Mesenchymal stem cell (in vitro differentiated cells and primary cell): ENCODE measurements at regions not wholly inside any gene's neighbourhood (a gene's known extent, or its start where the extent isn't known, plus 50 kb on each side); places are given as distances from the start of the nearest gene placed in this dataset.

Experiments
- DNase-seq: peaks from one replicate; pipeline ENCODE4 v3.0.0-alpha.2; 2013
- H2AFZ ChIP-seq: one replicate; pipeline ENCODE4 v1.6.1; 2013; ENCODE audit warnings: low read depth, mild to moderate bottlenecking, control low read depth, inconsistent platforms, low read length, moderate library complexity
- H2AK5ac ChIP-seq: 2 replicates; pipeline ENCODE4 v1.6.1; 2013; ENCODE audit warnings: low read length, moderate library complexity, mild to moderate bottlenecking, inconsistent platforms; ENCODE audit not compliant: severe bottlenecking
- H2BK120ac ChIP-seq: one replicate; pipeline ENCODE4 v1.6.1; 2013; ENCODE audit warnings: low read depth, mild to moderate bottlenecking, inconsistent platforms, low read length, moderate library complexity
- H2BK12ac ChIP-seq, 2 experiments: one replicate each; pipeline ENCODE4 v1.6.1; 2013; ENCODE audit warnings: inconsistent platforms in 2 of 2, low read length in 2 of 2, mild to moderate bottlenecking in 2 of 2, moderate library complexity in 2 of 2, control low read depth in 1 of 2
- H2BK15ac ChIP-seq: one replicate; pipeline ENCODE4 v1.6.1; 2013; ENCODE audit warnings: mild to moderate bottlenecking, low read depth, inconsistent platforms; ENCODE audit not compliant: poor library complexity, severe bottlenecking
- H2BK5ac ChIP-seq: 2 replicates; pipeline ENCODE4 v1.6.1; 2013; ENCODE audit warnings: low read depth, mild to moderate bottlenecking, low read length, control low read depth, inconsistent platforms; ENCODE audit not compliant: poor library complexity, severe bottlenecking
- H3K14ac ChIP-seq, 2 experiments: one replicate each; pipeline ENCODE4 v1.6.1; 2013; ENCODE audit warnings: inconsistent platforms in 2 of 2, low read length in 2 of 2, control low read depth in 1 of 2, mild to moderate bottlenecking in 1 of 2, moderate library complexity in 1 of 2
- H3K18ac ChIP-seq, 2 experiments: one replicate each; pipeline ENCODE4 v1.6.1; 2013; ENCODE audit warnings: inconsistent platforms in 2 of 2, low read length in 2 of 2, control low read depth in 1 of 2, low read depth in 1 of 2, mild to moderate bottlenecking in 1 of 2
- H3K23ac ChIP-seq, 2 experiments: one replicate each; pipeline ENCODE4 v1.6.1; 2013; ENCODE audit warnings: inconsistent platforms in 2 of 2, low read length in 2 of 2, mild to moderate bottlenecking in 2 of 2, moderate library complexity in 2 of 2, control low read depth in 1 of 2
- H3K27ac ChIP-seq: 2 replicates; pipeline ENCODE4 v1.5.1; 2013; ENCODE audit warnings: mild to moderate bottlenecking, moderate library complexity, low read length, control low read depth, inconsistent platforms; ENCODE audit not compliant: poor library complexity, severe bottlenecking
- H3K27me3 ChIP-seq, 2 experiments: 2 replicates each; pipeline versions ENCODE4 v1.6.1 to v1.7.0; 2013; ENCODE audit warnings: low read length in 2 of 2, mild to moderate bottlenecking in 2 of 2, moderate library complexity in 2 of 2, control low read depth in 1 of 2, inconsistent platforms in 1 of 2; ENCODE audit not compliant: control insufficient read depth in 1 of 2, insufficient read depth in 1 of 2
- H3K36me3 ChIP-seq, 2 experiments: 2 replicates each; pipeline versions ENCODE4 v1.6.1 to v1.7.0; 2013; ENCODE audit warnings: low read length in 2 of 2, control low read depth in 1 of 2, inconsistent platforms in 1 of 2, low read depth in 1 of 2, mild to moderate bottlenecking in 1 of 2; ENCODE audit not compliant: insufficient read depth in 2 of 2, control insufficient read depth in 1 of 2
- H3K4ac ChIP-seq, 2 experiments: one replicate each; pipeline ENCODE4 v1.6.1; 2013; ENCODE audit warnings: inconsistent platforms in 2 of 2, low read length in 2 of 2, mild to moderate bottlenecking in 2 of 2, moderate library complexity in 2 of 2, control low read depth in 1 of 2, low read depth in 1 of 2
- H3K4me1 ChIP-seq: 2 replicates; pipeline ENCODE4 v1.6.1; 2013; ENCODE audit warnings: low read depth, low read length, control low read depth; ENCODE audit not compliant: control insufficient read depth, insufficient read depth
- H3K4me2 ChIP-seq: 2 replicates; pipeline ENCODE4 v1.6.1; 2013; ENCODE audit warnings: low read length, mild to moderate bottlenecking, inconsistent platforms; ENCODE audit not compliant: poor library complexity, severe bottlenecking
- H3K4me3 ChIP-seq, 2 experiments: 2 replicates each; pipeline versions ENCODE4 v1.5.1 to v1.7.0; 2013; ENCODE audit warnings: low read length in 2 of 2, mild to moderate bottlenecking in 2 of 2, control low read depth in 1 of 2, low read depth in 1 of 2; ENCODE audit not compliant: insufficient read depth in 1 of 2
- H3K79me1 ChIP-seq: replicated peaks from 2 replicates; pipeline ENCODE4 v1.6.1; 2013; ENCODE audit warnings: mild to moderate bottlenecking, control low read depth, low read length, inconsistent platforms; ENCODE audit not compliant: poor library complexity, severe bottlenecking
- H3K9ac ChIP-seq: 2 replicates; pipeline ENCODE4 v1.7.0; 2013; ENCODE audit warnings: mild to moderate bottlenecking, low read length, moderate library complexity
- H3K9me3 ChIP-seq: 2 replicates; pipeline ENCODE4 v1.7.0; 2013; ENCODE audit warnings: mild to moderate bottlenecking, low read length; ENCODE audit not compliant: control insufficient read depth
- H4K8ac ChIP-seq: one replicate; pipeline ENCODE4 v1.6.1; 2013; ENCODE audit warnings: inconsistent platforms, mild to moderate bottlenecking, low read length, moderate library complexity
- H4K91ac ChIP-seq: one replicate; pipeline ENCODE4 v1.6.1; 2013; ENCODE audit warnings: mild to moderate bottlenecking, low read length, inconsistent platforms
- WGBS: methylation state at CpG from one replicate; pipeline ENCODE4 v1.1.7; 2013; ENCODE audit warnings: mixed read lengths; 5-methylcytosine and 5-hydroxymethylcytosine counted together

DNA sequence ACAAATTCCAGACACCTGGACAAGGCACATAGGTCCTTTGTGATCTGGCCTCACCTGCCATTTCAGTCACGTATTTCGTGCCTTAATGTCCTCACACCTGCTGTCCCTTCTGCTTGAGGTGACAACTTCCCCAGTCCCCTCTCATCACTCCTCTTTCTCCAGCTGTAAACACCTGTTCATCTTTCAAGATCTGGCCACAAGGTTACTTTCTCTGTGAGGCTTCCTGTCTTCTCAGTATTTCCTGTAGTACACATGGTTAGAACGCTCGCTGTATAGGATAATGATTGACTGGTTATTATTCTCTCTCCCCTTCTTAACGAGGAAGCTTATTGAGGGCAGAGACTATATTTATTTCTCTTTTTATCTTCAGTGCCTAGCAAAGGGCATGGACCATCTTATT lies 74.5 kb upstream of the PMFBP1 start:
- H3K36me3 ChIP-seq = no peaks in the 10 kb centered on the region
- no peaks in the 10 kb centered on the region for H3K27me3 ChIP-seq
- no peak overlapping the region for H4K8ac ChIP-seq
- no peaks in the 10 kb centered on the region for H3K4me1 ChIP-seq
- no peak for DNase-seq
- no peak overlapping the region for H2AFZ ChIP-seq
- H3K9me3 ChIP-seq = no peaks in the 10 kb centered on the region
- no peak overlapping the region for H3K27ac ChIP-seq
- H3K4ac ChIP-seq = no peak overlapping the region
- H3K4me3 ChIP-seq = no peak overlapping the region
- 96% methylated on average over 2 of the region's 5 CpGs for WGBS
- no peak overlapping the region for H3K23ac ChIP-seq
- no peak overlapping the region for H2AK5ac ChIP-seq
- no peak overlapping the region for H2BK5ac ChIP-seq
- no peak overlapping the region for H4K91ac ChIP-seq
- H2BK120ac ChIP-seq = no peak overlapping the region
- no peak overlapping the region for H3K18ac ChIP-seq
- no peak overlapping the region for H3K9ac ChIP-seq
- no peaks in the 10 kb centered on the region for H3K79me1 ChIP-seq
- H2BK15ac ChIP-seq = no peak overlapping the region
- H3K4me2 ChIP-seq = no peak overlapping the region
- no peak overlapping the region for H3K14ac ChIP-seq
- no peak overlapping the region for H2BK12ac ChIP-seq

DNA sequence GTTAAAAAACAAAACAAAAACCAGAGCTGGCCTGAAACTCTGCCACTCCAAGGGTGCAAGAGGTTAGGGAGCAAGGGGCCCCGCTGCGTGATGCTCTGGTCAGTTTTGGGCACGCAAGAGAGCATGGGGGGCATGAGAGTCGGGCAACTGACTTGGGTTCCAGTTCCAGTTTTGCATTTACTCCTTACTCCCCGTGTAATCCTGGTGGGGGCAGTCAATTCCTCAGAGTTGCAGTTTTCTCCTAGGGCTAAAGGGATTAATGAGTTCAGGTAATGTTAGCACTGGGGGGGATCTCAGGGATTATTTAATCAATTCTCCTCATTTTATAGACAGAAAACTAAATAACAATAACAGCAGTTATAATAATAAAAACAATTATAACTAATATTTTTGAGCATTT lies 72.9 kb upstream of the PMFBP1 start:
- Histone ChIP-seq H4K91ac (no peak overlapping the region), H2AFZ (no peak overlapping the region), H3K27me3 (no peaks in the 10 kb centered on the region), H3K23ac (no peak overlapping the region), H3K4me1 (no peaks in the 10 kb centered on the region), H2AK5ac (no peak overlapping the region), H3K18ac (no peak overlapping the region), H3K79me1 (no peaks in the 10 kb centered on the region), H3K14ac (no peak overlapping the region), H3K9ac (no peak overlapping the region), H3K4me3 (no peak overlapping the region), H3K4me2 (no peak overlapping the region), H3K27ac (no peak overlapping the region), H4K8ac (peak overlapping the region; percentile 69), H2BK5ac (no peak overlapping the region), H2BK120ac (no peak overlapping the region), H2BK15ac (no peak overlapping the region), H2BK12ac (no peak overlapping the region), H3K36me3 (no peaks in the 10 kb centered on the region), H3K4ac (no peak overlapping the region), H3K9me3 (no peaks in the 10 kb centered on the region)
- 68% methylated on average over 5 of the region's 5 CpGs for WGBS
- DNase-seq = no peak

DNA sequence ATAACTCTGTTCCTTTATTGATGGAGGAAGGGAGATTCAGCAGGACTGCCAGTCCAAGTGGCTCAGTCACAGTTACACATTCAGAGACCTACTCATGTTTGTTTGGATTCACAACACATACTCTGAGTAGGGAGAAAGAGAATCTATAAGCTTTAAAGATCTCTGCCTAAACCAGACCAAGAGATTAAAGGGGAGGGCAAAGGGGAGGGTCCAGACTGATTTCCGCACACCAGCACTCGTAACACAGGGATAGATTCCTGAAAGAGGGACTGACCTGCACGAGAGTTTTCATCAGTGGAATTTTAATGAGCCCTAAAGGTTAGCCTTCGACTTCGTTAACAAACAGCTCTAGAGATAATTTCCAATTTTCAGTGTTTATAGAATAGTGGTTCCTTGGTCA lies 71.7 kb upstream of the PMFBP1 start:
- Histone ChIP-seq H3K9ac (no peak overlapping the region), H2BK120ac (no peak overlapping the region), H3K79me1 (no peaks in the 10 kb centered on the region), H4K91ac (no peak overlapping the region), H3K9me3 (no peaks in the 10 kb centered on the region), H3K4me3 (no peak overlapping the region), H3K4me1 (no peaks in the 10 kb centered on the region), H3K27ac (no peak overlapping the region), H2AFZ (no peak overlapping the region), H3K36me3 (no peaks in the 10 kb centered on the region), H3K4ac (no peak overlapping the region), H3K14ac (no peak overlapping the region), H3K23ac (no peak overlapping the region), H4K8ac (no peak overlapping the region), H3K27me3 (no peaks in the 10 kb centered on the region), H2BK12ac (no peak overlapping the region), H2AK5ac (no peak overlapping the region), H2BK5ac (no peak overlapping the region), H2BK15ac (no peak overlapping the region), H3K18ac (no peak overlapping the region), H3K4me2 (no peak overlapping the region)
- DNase-seq = no peak
- WGBS = 79% methylated on average over 5 of the region's 5 CpGs

GRCh38 chr16:72242757-72243156 lies 70.8 kb upstream of the PMFBP1 start:
- Histone ChIP-seq H3K4me3 (no peak overlapping the region), H2AFZ (no peak overlapping the region), H3K9ac (no peak overlapping the region), H3K27ac (no peak overlapping the region), H3K79me1 (no peaks in the 10 kb centered on the region), H3K23ac (no peak overlapping the region), H3K4me2 (no peak overlapping the region), H2BK12ac (no peak overlapping the region), H3K36me3 (no peaks in the 10 kb centered on the region), H3K4ac (no peak overlapping the region), H3K14ac (no peak overlapping the region), H2AK5ac (no peak overlapping the region), H3K18ac (no peak overlapping the region), H4K91ac (no peak overlapping the region), H2BK120ac (no peak overlapping the region), H3K9me3 (no peaks in the 10 kb centered on the region), H2BK5ac (no peak overlapping the region), H3K4me1 (no peaks in the 10 kb centered on the region), H2BK15ac (no peak overlapping the region), H4K8ac (no peak overlapping the region), H3K27me3 (no peaks in the 10 kb centered on the region)
- 82% methylated on average over 4 of the region's 4 CpGs for WGBS
- DNase-seq = no peak
